K562 (cell line): ENCODE measurements at regions not wholly inside any gene's neighbourhood (a gene's known extent, or its start where the extent isn't known, plus 50 kb on each side); places are given as distances from the start of the nearest gene placed in this dataset.

Experiments
- ATAC-seq: fragments of 200-7000 bp; cut with Tn5 transposase; 3 replicates; pipeline ENCODE4 v1.9.1; 2020; ENCODE audit warnings: moderate library complexity
- BruUV-seq: library from RNA; stranded (reverse); fragments of 400-500 nt; replicated peaks from 2 replicates; lab custom pipeline; 2021; lab: Mats Ljungman, UMichigan
- CTCF ChIA-PET: fragments of 300-600 bp; formaldehyde crosslinking; extraction: SDS; loops from one replicate; lab custom pipeline; 2021; ENCODE audit warnings: low intra/inter-chr PET ratio; lab: Yijun Ruan, JAX
- POLR2A ChIA-PET: fragments of 300-600, 350-650 bp; sonication (Branson Sonifier 250); formaldehyde crosslinking; extraction: SDS; loops from one replicate; lab custom pipeline; 2021; ENCODE audit warnings: antibody characterized with exemption, inconsistent platforms; lab: Yijun Ruan, JAX
- DNase-seq, 4 experiments: peaks; one replicate each; pipeline versions ENCODE4 v3.0.0 to v3.0.0-alpha.2; 2011 to 2018; ENCODE audit warnings: low spot score in 3 of 4, mixed read lengths in 3 of 4; ENCODE audit errors: extremely low read depth in 1 of 4
- FAIRE-seq: peaks from 2 replicates; lab custom pipeline; 2011; peaks lifted over from hg19 to GRCh38; lab: Jason Lieb, UNC
- H2AFZ ChIP-seq: 2 replicates; pipeline ENCODE4 v1.6.0; 2011; ENCODE audit warnings: low read depth, low read length, control low read depth, inconsistent platforms
- H3K27ac ChIP-seq: fragments of 200-600 bp; 3 replicates; pipeline ENCODE4 v1.8.0; 2011; ENCODE audit warnings: low read depth, mild to moderate bottlenecking, control low read depth, inconsistent platforms, low read length, moderate library complexity, mixed read lengths; ENCODE audit errors: extremely low read depth
- H3K27me3 ChIP-seq, 2 experiments: fragments of 300-600 bp in 1 of 2; 2 replicates in 1 of 2; 3 replicates in 1 of 2; pipeline versions ENCODE4 v1.6.0 to v1.8.0; 2011; ENCODE audit warnings: inconsistent platforms in 2 of 2, low read length in 2 of 2, mild to moderate bottlenecking in 1 of 2, mixed read lengths in 1 of 2, moderate library complexity in 1 of 2; ENCODE audit not compliant: control insufficient read depth in 2 of 2, insufficient read depth in 2 of 2
- H3K36me3 ChIP-seq: fragments of 300-600 bp; 3 replicates; pipeline ENCODE4 v1.8.0; 2011; ENCODE audit warnings: mild to moderate bottlenecking, low read length, inconsistent platforms; ENCODE audit not compliant: control insufficient read depth, insufficient read depth
- H3K4me1 ChIP-seq, 2 experiments: fragments of 200-600 bp in 1 of 2; replicated peaks in 1 of 2; 2 replicates in 1 of 2; 3 replicates in 1 of 2; pipeline versions ENCODE4 v1.5.1 to v1.8.0; 2011; ENCODE audit warnings: inconsistent platforms in 2 of 2, low read length in 2 of 2, mild to moderate bottlenecking in 1 of 2, mixed read lengths in 1 of 2, moderate library complexity in 1 of 2; ENCODE audit not compliant: control insufficient read depth in 2 of 2, insufficient read depth in 2 of 2
- H3K4me2 ChIP-seq: 2 replicates; pipeline ENCODE4 v1.6.1; 2011; ENCODE audit warnings: low read length, control low read depth, inconsistent platforms, mixed read lengths; ENCODE audit not compliant: insufficient read depth
- H3K4me3 ChIP-seq: fragments of 200-600 bp; sonication (generic), shearing (Covaris generic); 2 replicates; pipeline ENCODE4 v1.5.1; 2016; ENCODE audit warnings: control low read depth, inconsistent platforms
- H3K79me2 ChIP-seq: fragments of 200-600 bp; 3 replicates; pipeline ENCODE4 v1.8.0; 2011; ENCODE audit warnings: low read length, inconsistent platforms; ENCODE audit not compliant: control insufficient read depth, insufficient read depth
- H3K9ac ChIP-seq, 2 experiments: 2 replicates each; pipeline versions ENCODE4 v1.6.0 to v1.6.1; 2011; ENCODE audit warnings: low read depth in 2 of 2, low read length in 2 of 2, control low read depth in 1 of 2, inconsistent platforms in 1 of 2, mild to moderate bottlenecking in 1 of 2, mixed read lengths in 1 of 2; ENCODE audit not compliant: insufficient read depth in 1 of 2
- H3K9me1 ChIP-seq: one replicate; pipeline ENCODE4 v1.6.0; 2011; ENCODE audit warnings: inconsistent platforms, mild to moderate bottlenecking, low read length, moderate library complexity; ENCODE audit not compliant: control insufficient read depth, insufficient read depth
- H3K9me3 ChIP-seq: replicated peaks from 2 replicates; pipeline ENCODE4 v1.5.1; 2011; ENCODE audit warnings: low read depth, low read length, inconsistent platforms; ENCODE audit not compliant: control insufficient read depth, insufficient read depth
- H4K20me1 ChIP-seq: replicated peaks from 2 replicates; pipeline ENCODE4 v1.6.1; 2011; ENCODE audit warnings: low read length, inconsistent platforms, mixed read lengths; ENCODE audit not compliant: control insufficient read depth, insufficient read depth
- BDP1 ChIP-seq: IDR thresholded peaks from 3 replicates; pipeline ENCODE4 v1.6.1; 2011; ENCODE audit not compliant: insufficient read length, insufficient read depth
- COPS2 ChIP-seq: fragments of 450-650 bp; conservative IDR thresholded peaks from 2 replicates; pipeline ENCODE4 v1.6.1; 2016; ENCODE audit warnings: mild to moderate bottlenecking, moderate library complexity
- FOXP1 ChIP-seq: sonication (generic); formaldehyde crosslinking; IDR thresholded peaks from 2 replicates; pipeline ENCODE4 v1.8.0; 2022; ENCODE audit warnings: mild to moderate bottlenecking, missing genetic modification reagents
- IRF1 ChIP-seq: sonication (generic); formaldehyde crosslinking; IDR thresholded peaks from 2 replicates; pipeline ENCODE4 v1.8.0; 2022; ENCODE audit warnings: missing genetic modification reagents, mild to moderate bottlenecking, borderline replicate concordance
- JUND ChIP-seq, 2 experiments: IDR thresholded peaks; 2 replicates in 1 of 2; 3 replicates in 1 of 2; pipeline ENCODE4 v1.6.1; 2011; ENCODE audit warnings: borderline replicate concordance in 2 of 2, low read depth in 2 of 2, low read length in 2 of 2, improper control_type of control experiment in 1 of 2, missing biosample characterization in 1 of 2, missing genetic modification characterization in 1 of 2, missing genetic modification reagents in 1 of 2
- NFATC3 ChIP-seq: fragments of 450-650 bp; IDR thresholded peaks from 2 replicates; pipeline ENCODE4 v1.6.1; 2017; ENCODE audit warnings: mild to moderate bottlenecking
- NFE2L1 ChIP-seq: fragments of 450-650 bp; IDR thresholded peaks from 2 replicates; pipeline ENCODE4 v1.6.1; 2016; ENCODE audit warnings: missing genetic modification characterization, low read depth, mild to moderate bottlenecking, missing compliant biosample characterization, moderate library complexity, borderline replicate concordance
- NRF1 ChIP-seq, 2 experiments: fragments of 450-650 bp; IDR thresholded peaks in 1 of 2; conservative IDR thresholded peaks in 1 of 2; 2 replicates each; pipeline ENCODE4 v1.6.1; 2014; ENCODE audit warnings: mild to moderate bottlenecking in 2 of 2
- NUFIP1 ChIP-seq: fragments of 450-650 bp; IDR thresholded peaks from 2 replicates; pipeline ENCODE4 v1.6.1; 2018; ENCODE audit not compliant: partially characterized antibody
- PHB ChIP-seq: fragments of 250-450 bp; sonication (Bioruptor Pico); IDR thresholded peaks from 2 replicates; pipeline ENCODE4 v1.5.0; 2021
- SETDB1 ChIP-seq: IDR thresholded peaks from one replicate; pipeline ENCODE4 v1.6.1; 2012; ENCODE audit warnings: low read length, control low read depth, inconsistent platforms
- SMARCA5 ChIP-seq: fragments of 450-650 bp; IDR thresholded peaks from 2 replicates; pipeline ENCODE4 v1.6.1; 2016
- SPI1 ChIP-seq: IDR thresholded peaks from 2 replicates; pipeline ENCODE4 v1.6.1; 2011; ENCODE audit warnings: low read depth, low read length, control low read depth, borderline replicate concordance
- STAG1 ChIP-seq: sonication (generic); formaldehyde crosslinking; IDR thresholded peaks from 2 replicates; pipeline ENCODE4 v1.5.0; 2020; ENCODE audit warnings: missing genetic modification reagents, borderline replicate concordance
- ZKSCAN1 ChIP-seq: fragments of 150-350 bp; IDR thresholded peaks from 2 replicates; pipeline ENCODE4 v1.6.1; 2016; ENCODE audit warnings: low read depth, low read length
- ZNF592 ChIP-seq: fragments of 450-650 bp; IDR thresholded peaks from 2 replicates; pipeline ENCODE4 v1.6.1; 2017; ENCODE audit warnings: antibody characterized with exemption, mild to moderate bottlenecking
- ZSCAN29 ChIP-seq: fragments of 450-650 bp; IDR thresholded peaks from 2 replicates; pipeline ENCODE4 v1.6.1; 2017
- WGBS: fragments of 100-300 bp; shearing (Covaris generic); methylation state at CpG from one replicate; pipeline ENCODE4 v1.1.6; 2016; ENCODE audit warnings: low coverage, mixed read lengths; ENCODE audit not compliant: insufficient coverage; ENCODE audit errors: missing lambda C conversion rate; 5-methylcytosine and 5-hydroxymethylcytosine counted together
- in situ Hi-C: fragments of 300-500 bp; cut with MboI; formaldehyde crosslinking; loops from 4 replicates; pipeline ENCODE4 v1.15.0; 2018; ENCODE audit warnings: inconsistent platforms, mixed read lengths
- intact Hi-C: fragments of 100-400 bp; cut with micrococcal nuclease; formaldehyde crosslinking; loops from 2 replicates; pipeline ENCODE4 v1.14.2; 2022
- TF ChIP-seq, protein P1 (sequence below): fragments of 450-650 bp; IDR thresholded peaks from 2 replicates; pipeline ENCODE4 v1.6.1; 2016; ENCODE audit warnings: mild to moderate bottlenecking

GRCh38 chr13:63607153-63607552 is 2191.5 kb upstream of the PCDH20 start:
- no peaks in the 10 kb centered on the region for H3K9me3 ChIP-seq
- no peak for DNase-seq
- in situ Hi-C loops = no loop called here
- POLR2A ChIA-PET = no interaction called here
- no peak for FAIRE-seq
- no peak for ATAC-seq
- no peaks in the 10 kb centered on the region for H3K79me2 ChIP-seq
- no peaks in the 10 kb centered on the region for H4K20me1 ChIP-seq
- no peak overlapping the region for H3K9ac ChIP-seq
- H3K27ac ChIP-seq = no peak overlapping the region
- no TSS peak for BruUV-seq
- no peaks in the 10 kb centered on the region for H3K36me3 ChIP-seq
- 0% methylated on average over 1 of the region's 1 CpG for WGBS
- no peaks in the 10 kb centered on the region for H3K27me3 ChIP-seq
- no peak overlapping the region for H2AFZ ChIP-seq
- no peak overlapping the region for H3K4me3 ChIP-seq
- CTCF ChIA-PET = no interaction called here
- H3K9me1 ChIP-seq = no peaks in the 10 kb centered on the region
- no peak overlapping the region for H3K4me2 ChIP-seq
- no peaks in the 10 kb centered on the region for H3K4me1 ChIP-seq
- intact Hi-C loops = no loop called here
- no peak for TF ChIP-seq JUND (IDR thresholded peaks at IDR 0.05; ENCODE audit: borderline replicate concordance, low read depth, low read length)
- TF ChIP-seq JUND (tag; IDR thresholded peaks at IDR 0.05; ENCODE audit: borderline replicate concordance, low read depth, low read length) = no peak
- no peak for TF ChIP-seq NFATC3
- no peak for TF ChIP-seq STAG1 (CRISPR knock-in tag)
- TF ChIP-seq NRF1 (conservative IDR thresholded peaks at IDR 0.05 in 1 of 2, IDR thresholded peaks at IDR 0.05 in 1 of 2) = no peak
- TF ChIP-seq SETDB1 = no peak
- TF ChIP-seq ZKSCAN1 = no peak
- TF ChIP-seq, protein P1, sequence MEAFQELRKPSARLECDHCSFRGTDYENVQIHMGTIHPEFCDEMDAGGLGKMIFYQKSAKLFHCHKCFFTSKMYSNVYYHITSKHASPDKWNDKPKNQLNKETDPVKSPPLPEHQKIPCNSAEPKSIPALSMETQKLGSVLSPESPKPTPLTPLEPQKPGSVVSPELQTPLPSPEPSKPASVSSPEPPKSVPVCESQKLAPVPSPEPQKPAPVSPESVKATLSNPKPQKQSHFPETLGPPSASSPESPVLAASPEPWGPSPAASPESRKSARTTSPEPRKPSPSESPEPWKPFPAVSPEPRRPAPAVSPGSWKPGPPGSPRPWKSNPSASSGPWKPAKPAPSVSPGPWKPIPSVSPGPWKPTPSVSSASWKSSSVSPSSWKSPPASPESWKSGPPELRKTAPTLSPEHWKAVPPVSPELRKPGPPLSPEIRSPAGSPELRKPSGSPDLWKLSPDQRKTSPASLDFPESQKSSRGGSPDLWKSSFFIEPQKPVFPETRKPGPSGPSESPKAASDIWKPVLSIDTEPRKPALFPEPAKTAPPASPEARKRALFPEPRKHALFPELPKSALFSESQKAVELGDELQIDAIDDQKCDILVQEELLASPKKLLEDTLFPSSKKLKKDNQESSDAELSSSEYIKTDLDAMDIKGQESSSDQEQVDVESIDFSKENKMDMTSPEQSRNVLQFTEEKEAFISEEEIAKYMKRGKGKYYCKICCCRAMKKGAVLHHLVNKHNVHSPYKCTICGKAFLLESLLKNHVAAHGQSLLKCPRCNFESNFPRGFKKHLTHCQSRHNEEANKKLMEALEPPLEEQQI = no peak
- TF ChIP-seq PHB (CRISPR knock-in tag) = no peak
- no peak for TF ChIP-seq COPS2
- no peak for TF ChIP-seq IRF1 (CRISPR knock-in tag)
- no peak for TF ChIP-seq BDP1
- no peak for TF ChIP-seq SPI1
- no peak for TF ChIP-seq ZNF592
- TF ChIP-seq FOXP1 (CRISPR knock-in tag) = no peak
- TF ChIP-seq ZSCAN29 = no peak
- TF ChIP-seq NFE2L1 (tag) = no peak
- no peak for TF ChIP-seq NUFIP1
- TF ChIP-seq SMARCA5 = no peak
